GM19328 (cell line): ENCODE measurements at regions not wholly inside any gene's neighbourhood (a gene's known extent, or its start where the extent isn't known, plus 50 kb on each side); places are given as distances from the start of the nearest gene placed in this dataset.
"Not testable (repeated sequence)": the region's sequence is repeated elsewhere in the genome, so short reads cannot be mapped to it uniquely, and the experiment has no call there.

Source experiments
- ATAC-seq: cut with Tn5 transposase; IDR thresholded peaks from one replicate; pipeline ENCODE4 v1.9.1; 2021; ENCODE audit warnings: mild to moderate bottlenecking, moderate library complexity; ENCODE audit not compliant: unreplicated experiment

DNA sequence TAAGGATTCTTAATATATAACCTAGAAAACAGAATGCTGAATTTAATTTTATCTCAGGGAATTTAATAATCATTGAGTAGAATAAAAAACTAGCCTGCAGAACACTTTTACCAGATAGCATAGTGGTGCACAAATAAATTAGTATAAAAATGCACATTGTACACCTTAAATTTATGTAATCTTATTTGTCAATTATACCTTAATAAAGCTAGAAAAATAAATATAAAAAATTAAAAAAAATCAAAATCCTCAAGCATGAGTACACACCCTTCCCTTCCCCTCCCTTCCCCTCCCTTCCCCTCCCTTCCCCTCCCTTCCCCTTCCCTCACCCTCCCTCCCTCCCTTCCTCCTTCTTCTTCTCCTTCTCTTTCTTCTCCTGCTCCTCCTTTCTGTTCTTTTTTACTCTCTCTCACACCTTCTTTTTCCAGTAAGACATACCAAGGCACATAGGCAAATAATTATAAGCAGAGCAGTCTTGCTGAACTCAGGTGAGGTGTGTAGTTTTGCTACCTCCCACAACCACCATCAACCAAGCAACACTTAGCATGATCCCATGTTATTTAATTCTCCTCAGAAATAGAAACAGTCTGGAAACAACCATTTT lies 1395.0 kb downstream of the ZPLD1 start:
- no peak for ATAC-seq

DNA sequence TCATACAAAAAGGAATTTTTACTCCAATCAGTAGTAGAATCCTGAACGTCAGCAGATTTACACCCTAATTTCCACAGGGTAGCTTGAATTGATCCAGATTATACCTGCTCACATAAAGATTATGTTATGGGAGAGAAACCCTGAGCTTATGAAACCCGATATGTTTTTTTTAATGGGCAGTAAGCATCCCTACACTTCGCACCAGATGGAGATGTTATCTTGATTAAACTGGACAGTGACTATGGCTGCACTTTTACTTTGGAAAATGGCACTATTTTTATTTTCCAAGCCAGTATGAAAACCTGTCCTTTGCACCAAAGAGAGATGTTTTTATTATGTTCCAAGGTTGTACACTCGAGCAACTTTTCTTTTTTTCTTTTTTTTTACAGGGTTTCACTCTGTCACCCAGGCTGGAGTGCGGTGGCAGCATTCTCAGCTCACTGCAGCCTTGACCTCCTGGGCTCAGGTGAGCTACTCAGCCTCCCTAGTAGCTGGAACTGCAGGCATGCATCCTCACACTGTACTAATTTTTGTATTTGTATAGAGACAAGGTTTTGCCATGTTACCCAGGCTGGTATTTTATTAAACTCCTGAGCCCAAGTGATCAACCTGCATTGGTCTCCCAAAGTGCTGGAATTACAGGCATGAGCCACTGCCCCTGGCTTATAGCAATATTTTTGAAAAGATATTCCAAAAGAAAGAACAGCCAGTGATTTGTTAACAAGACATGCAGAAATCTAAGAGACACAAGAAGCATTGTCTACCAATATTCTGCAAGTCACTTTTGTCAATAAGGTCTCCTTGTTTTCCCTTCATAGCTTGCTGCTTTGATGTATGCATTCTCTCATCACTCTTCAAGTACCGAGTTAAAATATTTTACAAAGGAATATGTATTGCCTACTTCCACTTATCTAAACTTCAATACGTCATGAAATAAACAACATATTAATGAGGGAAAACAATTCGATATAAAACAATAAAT lies 1412.6 kb downstream of the ZPLD1 start:
- ATAC-seq, result no peak

DNA sequence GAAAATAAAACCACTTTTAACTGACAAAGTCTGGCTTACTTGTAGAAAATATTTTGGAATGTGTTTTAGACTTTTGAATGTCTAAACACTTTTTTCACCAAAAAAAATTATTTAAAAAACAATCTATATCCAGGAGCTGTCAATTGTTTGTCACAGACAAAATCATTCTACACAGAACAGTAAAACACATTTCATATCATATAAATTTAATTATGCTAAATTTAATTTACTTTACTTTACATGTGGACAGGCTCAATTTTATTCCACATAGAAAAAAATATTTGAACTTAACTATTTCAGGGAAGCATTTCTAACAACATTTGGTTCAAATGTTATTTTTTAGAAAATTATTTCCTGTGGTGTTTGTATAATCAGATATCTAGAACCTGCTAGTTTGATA lies 1417.0 kb downstream of the ZPLD1 start:
- no peak for ATAC-seq

DNA sequence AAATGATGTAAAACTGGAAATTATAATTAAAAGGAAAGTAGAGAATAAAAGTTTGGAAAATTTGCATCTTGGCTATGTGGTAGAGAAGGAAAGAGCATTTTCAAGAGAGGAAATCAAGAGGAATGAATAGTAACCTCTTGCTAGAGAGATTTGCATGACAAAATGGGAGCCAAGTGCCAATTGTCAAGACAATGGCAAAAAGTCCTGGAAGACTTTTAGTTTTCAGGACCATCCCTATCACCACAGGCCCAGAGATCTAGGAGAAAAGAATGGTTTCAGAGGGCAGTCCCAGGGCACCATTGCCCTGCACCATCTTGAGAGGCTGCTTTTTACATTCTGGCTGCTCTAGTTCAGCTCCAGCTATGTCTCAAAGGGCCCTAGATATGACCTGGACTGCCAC lies 1427.6 kb downstream of the ZPLD1 start:
- ATAC-seq, result no peak

DNA sequence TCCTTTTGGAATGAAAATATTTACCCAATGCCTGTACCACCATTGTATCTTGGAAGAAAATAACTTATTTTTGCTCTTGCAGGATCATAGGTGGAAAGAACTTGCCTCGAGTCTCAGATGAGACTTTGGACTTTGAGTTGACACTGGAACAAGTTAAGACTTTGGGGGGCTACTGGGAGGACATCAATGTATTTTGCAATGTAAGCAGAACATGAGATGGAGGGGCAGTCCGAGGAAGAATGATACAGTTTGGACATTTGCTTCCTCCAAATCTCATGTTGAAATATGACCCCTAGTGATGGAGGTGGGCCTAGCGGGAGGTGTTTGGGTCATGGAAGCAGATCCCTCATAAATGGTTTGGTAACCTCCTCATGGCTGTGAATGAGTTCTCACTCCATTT lies 1428.6 kb downstream of the ZPLD1 start:
- no peak for ATAC-seq

DNA sequence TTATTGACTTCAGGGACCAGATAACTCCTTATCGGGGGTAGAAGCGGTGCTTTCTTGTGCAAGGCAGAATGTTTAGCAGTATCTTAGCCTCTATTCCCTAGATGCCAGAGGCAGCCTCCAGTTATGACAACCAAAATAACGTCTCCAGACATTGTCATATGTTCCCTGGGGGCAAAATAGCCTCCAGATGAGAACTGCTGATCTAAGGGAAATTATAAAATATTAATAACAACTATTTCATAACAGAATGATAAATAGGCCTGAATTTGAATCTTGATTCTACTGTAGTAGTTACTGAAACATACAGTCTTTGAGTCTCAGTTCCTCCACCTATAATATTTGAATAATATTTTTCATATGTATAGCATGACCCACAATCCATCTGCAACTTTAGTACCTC lies 1431.3 kb downstream of the ZPLD1 start:
- ATAC-seq, result no peak

DNA sequence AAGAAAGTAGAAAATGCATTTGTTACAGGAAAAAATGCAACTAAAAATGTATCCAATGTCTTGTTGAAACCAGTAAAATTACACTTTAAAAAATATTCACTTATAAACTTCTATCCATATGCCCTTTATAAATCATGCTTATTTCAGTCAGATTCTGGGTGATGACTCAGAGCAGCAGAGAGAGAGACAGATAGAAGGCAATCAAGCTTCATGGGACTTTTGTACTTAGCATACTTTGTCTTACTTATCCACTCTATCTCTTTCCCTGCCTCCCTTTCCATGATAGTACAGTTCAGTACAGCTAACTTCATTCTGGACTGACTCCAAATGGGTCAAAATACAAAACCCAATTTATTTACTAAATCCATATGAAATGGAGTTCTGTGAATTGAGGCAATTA lies 1438.2 kb downstream of the ZPLD1 start:
- no peak for ATAC-seq

DNA sequence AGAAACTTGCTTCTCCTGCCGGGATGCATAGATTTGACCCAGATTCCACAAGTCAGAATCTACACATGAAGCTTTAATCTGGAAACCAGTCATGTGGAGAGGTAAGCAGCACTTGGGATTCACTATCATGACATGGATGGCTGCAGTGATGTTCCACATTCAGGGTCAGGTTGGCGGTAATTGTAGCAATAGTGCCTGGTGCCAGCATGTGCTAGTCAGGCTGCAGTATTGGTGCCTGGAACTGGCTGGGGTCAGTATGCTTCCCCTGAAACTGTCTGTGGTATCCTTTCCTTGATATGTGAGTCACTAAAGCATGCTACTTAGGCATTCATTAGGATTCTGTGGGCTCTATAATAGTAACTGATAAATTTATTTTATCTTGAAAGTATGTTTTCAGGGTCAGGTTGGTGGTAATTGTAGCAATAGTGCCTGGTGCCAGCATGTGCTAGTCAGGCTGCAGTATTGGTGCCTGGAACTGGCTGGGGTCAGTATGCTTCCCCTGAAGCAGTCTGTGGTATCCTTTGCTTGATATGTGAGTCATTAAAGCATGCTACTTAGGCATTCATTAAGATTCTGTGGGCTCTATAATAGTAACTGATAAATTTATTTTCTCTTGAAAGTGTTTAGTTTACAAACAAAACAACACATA lies 1439.2 kb downstream of the ZPLD1 start:
- ATAC-seq, result no peak

DNA sequence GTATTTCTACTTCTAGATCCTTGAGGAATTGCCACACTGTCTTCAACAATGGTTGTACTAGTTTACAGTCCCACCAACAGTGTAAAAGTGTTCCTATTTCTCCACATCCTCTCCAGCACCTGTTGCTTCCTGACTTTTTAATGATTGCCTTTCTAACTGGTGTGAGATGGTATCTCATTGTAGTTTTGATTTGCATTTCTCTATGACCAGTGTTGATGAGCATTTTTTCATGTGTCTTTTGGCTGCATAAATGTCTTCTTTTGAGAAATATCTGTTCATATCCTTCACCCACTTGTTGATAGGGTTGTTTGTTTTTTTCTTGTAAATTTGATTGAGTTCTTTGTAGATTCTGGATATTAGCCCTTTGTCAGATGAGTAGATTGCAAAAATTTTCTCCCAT lies 1447.0 kb downstream of the ZPLD1 start:
- not testable (repeated sequence) for ATAC-seq

DNA sequence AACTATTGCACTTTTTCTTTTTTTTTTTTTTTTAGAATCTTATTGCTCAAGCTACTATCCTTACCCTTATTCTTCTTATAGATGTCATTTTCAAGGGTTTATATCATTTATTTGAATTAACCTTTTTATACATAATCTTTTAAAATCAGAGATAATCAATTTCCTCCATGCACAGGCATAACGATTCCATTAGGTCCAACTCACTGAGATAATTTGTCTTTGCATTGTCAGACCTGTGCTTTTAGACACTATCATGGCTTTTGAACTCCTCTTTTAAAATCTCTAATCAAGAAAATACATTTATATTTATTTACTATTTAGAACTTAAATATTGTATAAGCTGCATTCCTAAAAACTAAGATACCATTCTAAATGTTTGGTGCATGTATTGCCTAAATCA lies 1454.9 kb downstream of the ZPLD1 start:
- ATAC-seq, result no peak

DNA sequence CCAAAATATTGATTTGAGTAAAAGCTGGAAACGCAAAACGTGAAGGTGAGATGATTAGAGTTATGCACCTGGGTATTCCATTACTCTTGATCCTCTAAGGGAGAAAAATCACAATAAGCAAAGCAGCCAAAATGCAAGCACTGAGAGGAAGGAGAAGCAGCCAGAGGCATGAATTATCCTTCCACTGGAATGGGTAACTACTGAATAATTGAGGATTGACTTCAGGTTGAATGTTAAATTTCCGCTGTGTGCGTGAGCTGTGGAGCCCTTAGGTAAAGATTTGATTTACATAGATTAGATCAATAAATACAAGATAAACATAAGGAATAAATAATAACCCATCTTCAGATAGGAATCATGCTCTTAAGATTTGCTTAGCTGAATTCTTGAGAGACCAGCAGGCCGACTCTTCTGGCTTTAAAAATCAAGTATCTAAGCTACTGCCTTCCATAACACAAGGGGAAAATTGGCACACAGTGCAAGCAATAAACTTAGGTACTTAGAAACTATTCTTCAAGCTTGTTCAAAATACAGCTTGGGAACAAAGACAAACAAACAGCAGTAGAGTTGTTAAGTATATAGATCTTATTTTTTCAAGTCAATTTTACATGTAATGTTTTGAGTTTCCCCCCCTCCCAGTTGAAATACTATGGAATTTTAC lies 1459.5 kb downstream of the ZPLD1 start:
- ATAC-seq, result no peak

DNA sequence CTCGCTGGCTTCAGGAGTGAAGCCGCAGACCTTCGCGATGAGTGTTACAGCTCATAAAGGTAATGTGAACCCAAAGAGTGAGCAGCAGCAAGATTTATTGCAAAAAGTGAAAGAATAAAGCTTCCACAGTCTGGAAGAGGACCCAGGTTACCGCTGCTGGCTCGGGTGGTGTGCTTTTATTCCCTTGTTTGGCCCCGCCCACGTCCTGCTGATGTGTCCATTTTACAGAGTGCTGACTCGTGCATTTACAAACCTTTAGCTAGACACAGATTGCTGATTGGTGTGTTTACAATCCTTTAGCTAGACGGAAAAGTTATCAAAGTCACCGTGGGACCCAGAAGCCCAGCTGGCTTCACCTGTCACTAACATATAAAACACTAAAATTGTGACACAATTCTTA lies 1464.5 kb downstream of the ZPLD1 start:
- ATAC-seq, result no peak

DNA sequence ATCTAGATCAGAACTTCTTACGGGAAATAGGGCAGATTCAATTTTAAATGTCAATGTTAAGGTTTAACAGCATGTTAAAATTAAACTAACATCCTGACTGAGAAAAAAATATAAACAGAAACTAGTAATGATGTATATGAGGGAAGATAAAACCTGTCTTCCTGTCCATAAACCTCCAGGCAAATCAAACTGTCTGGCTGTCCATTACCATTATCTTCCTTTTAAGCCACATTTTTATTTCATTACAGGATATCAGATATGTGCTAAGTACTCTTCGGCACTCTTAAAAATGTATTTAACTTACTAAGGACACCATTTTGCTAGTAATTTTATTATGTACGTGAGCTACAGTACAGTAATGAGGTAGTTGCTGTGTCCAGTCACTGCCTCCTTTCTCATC lies 1461.7 kb upstream of the ALCAM start:
- ATAC-seq, result no peak

DNA sequence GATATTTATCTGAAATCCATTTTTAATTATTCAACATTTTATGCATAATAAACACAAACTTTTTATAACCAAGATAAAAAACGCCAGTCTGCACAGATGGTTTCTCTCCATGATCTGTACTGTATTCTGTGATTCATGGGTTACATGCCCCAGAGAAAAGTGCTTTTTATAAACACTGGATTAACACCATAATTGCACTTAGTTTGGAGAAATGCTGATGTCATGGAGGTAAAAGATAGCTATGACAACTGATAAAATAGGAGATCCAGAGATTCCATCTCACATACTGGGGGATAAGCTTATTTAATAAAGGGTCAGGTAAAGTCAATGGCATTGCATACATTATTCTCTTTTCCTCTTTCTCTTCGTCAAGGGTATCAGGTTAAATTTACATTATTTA lies 1460.4 kb upstream of the ALCAM start:
- no peak for ATAC-seq

DNA sequence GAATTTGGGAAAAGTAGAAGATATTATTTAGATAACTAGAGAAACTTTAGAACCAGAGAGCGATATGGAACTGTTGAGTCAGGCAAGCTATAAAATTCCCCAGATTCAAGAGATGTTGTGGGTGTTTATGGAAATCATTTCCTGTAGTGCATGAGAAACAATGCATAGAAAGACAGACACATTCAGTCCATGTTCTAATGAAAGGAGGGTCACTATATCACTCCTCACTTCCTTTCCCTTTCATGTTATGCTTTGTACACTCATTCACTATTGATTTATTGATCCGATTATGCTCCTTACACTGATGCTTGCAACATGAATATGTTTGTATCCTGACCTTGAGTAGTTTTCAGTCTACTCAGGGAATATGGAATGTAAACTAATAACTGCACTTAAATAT lies 1459.9 kb upstream of the ALCAM start:
- ATAC-seq, result no peak

DNA sequence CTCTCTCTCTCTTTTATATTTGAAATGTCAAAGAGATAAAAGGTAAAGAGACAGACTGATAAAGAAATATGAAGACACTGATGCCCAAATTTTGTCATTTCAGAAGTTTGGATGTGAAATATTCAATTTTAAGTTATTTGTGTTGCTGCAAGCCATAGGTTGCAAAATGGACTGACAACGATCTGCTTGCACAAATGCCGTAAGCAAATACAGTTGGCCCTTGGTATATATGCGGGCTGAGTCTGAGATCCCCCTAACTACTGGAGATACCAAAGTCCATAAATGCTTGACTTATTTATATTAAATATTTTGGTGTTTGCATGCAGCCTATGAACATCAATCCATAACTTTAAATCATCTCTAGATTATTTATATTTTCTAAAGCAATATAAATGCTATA lies 1459.1 kb upstream of the ALCAM start:
- ATAC-seq, result no peak

DNA sequence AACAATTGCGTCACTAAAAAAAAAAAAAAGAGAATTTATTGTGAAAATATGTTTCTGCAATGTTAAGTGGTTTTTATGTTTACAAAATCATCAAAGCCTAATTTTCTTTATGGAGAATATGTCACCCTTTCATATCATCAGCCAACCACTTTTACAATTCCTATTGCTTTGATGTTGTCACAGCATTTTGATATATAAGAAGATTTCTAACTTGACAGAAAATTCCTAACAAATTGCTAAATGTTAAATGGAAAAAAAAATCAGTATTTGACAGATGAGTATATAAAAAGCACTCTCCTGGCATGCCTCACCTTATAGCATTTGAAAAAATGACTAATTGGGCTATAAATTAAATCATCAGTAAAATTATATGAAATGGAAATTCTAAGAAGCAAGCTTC lies 1457.3 kb upstream of the ALCAM start:
- no peak for ATAC-seq

DNA sequence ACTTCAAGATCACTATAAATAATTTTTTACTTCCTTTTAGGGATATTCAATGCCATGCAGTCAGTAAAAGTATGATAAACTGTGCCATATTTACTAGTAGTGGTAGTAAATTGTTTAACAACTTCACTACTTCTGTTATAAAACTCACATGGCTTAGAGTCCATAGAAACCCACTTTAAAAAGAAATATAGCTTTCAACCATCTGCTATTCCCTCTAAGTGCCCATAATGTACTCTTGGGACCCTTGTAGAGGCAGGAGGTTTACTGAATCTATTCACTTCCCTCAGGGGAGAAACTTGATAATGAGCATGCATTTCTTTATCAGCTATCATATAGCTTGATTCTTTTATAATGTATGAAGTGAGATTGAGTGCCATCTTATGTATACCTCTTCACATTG lies 1448.4 kb upstream of the ALCAM start:
- ATAC-seq, result no peak

DNA sequence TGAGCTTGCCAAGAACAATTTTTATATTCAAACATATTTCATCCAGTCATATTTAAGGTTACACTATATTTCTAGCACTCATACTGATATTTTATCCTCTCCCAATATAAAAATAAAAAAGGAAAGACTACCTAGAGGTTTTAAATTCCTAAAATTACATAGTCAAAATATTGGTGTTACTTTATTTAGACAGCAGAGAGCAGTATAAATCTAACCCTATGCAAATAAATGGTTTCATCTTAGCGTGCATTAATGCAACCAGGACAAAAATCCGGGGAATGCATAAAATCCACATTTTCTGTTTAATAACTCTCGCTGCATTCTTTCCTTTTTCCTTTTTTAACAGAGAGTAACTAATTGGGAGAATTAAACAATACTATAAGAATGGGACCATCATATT lies 1447.4 kb upstream of the ALCAM start:
- no peak for ATAC-seq

DNA sequence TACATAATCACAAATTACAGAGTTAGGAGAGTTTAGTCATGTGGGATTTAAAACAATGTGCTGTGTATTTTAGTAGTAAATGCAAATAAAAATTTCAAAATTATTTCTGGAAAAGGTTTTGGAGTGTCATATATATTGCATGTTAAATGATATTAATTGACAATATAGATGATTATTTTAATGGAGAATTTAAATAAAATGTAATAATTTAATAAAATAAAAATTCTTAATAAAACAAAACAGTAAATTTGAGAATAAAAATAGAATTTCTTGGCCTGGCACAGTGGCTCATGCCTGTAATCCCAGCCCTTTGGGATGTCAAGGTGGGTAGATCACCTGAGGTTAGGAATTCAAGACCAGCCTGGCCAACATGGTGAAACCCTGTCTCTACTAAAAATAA lies 1442.8 kb upstream of the ALCAM start:
- ATAC-seq, result no peak

DNA sequence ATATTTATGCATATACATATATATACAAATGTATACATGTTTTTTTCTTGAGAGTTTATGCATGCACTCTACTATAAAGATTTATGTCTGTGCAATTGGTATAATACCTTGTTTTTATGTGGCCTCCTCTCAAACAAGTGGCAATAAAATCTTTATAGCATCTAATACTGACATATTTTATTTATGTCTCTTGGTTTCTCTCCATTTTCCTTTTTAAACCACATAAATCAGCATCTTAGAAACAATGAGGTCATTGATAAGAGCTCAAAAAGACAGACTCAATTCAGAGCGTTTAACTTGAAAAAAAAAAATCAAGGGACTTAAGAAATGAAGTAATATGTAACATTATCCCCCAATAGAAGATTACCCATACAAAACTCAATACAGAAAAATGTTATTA lies 1442.2 kb upstream of the ALCAM start:
- no peak for ATAC-seq
